ENCODE measurements at regions not wholly inside any gene's neighbourhood (a gene's known extent, or its start where the extent isn't known, plus 50 kb on each side); places are given as distances from the start of the nearest gene placed in this dataset.

DNA sequence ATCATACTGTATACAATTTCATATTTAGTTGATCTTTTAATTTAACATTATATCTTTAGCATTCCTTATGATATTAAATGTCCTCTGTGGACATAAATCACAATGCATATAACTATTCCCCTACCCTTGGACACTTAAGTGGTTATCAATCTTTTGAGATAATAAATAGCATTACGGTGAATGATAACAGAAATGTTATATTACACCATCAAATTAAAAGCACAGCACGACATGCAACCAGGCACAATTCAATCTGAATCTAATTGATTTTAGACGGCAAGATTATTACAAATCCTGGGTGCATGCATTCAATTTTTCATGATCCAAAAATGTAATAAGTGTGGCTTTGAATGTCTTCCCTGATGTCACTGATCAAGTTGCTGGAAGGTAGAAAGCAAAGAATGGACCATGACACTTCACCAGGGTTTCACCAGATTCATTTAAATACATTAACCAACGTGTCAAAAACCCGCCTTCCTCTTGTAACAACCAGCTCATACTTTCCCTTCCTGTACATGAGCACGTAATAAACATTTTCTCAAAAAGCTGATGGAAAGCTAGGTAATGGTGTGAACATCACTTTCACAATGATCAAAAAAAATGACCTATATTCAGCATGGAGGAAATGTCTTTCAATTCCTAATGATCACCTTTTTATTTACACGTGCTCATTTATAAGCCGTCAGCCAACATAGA is 513.7 kb upstream of the ID2 start:
- no peaks in the 10 kb centered on the region for H3K4me1 ChIP-seq

DNA sequence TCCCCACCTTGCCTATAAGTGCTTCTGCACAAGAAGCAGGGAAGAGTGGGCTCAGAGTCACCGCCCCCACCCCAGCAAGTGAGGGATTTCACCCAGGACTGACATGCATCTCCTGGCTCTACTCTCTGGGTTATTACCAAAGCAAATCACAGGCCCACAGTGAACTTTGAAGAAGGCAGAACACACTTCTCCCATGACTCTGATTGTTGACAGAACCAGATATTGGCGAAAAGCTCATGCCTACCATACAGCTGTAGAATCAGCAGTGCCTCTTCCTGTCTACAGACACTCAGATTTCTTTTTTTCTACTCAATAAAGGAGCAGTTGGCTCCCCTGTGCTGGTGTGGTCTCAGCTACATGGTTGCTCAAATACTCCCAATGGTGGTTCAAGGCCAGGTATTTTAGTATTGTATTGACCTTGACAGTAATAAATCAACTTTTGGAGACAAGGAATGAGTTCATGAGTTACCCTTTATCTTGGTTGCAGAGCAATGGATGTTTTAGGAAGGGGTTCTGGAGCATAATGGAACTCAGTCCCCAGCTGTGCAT is 512.9 kb upstream of the ID2 start:
- no peaks in the 10 kb centered on the region for H3F3A ChIP-seq (ENCODE audit: low read depth)
- H3K27me3 Mint-ChIP-seq (ENCODE audit: insufficient read depth, low read depth), result peaks cover 2% of the 10 kb centered on the region
- H3K4me3 ChIP-seq, result no peak overlapping the region
- no peak overlapping the region for H3K9ac ChIP-seq
- H3K4me3 Mint-ChIP-seq, result no peak overlapping the region
- H3K9me3 ChIP-seq (ENCODE audit: low read depth), result no peaks in the 10 kb centered on the region
- no peaks in the 10 kb centered on the region for H3K36me3 ChIP-seq
- H3K27ac ChIP-seq, result no peak overlapping the region
- no peaks in the 10 kb centered on the region for H3K4me1 ChIP-seq
- no peaks in the 10 kb centered on the region for H3K27me3 ChIP-seq
- no peaks in the 10 kb centered on the region for H3K9me3 Mint-ChIP-seq
- peaks cover 21% of the 10 kb centered on the region for H3K4me1 Mint-ChIP-seq
- no peak overlapping the region for H3K27ac Mint-ChIP-seq
- no peaks in the 10 kb centered on the region for H3K36me3 Mint-ChIP-seq
- H2AFZ ChIP-seq (replicated peaks), result no peak overlapping the region
- no peaks in the 10 kb centered on the region for H3K79me2 ChIP-seq (ENCODE audit: low read depth)
- DNase-seq (ENCODE audit: low spot score), result no peak
- H4K20me1 ChIP-seq (ENCODE audit: low read depth), result no peaks in the 10 kb centered on the region
- TF ChIP-seq EZH2 (IDR thresholded peaks at IDR 0.05), result no peak
- TF ChIP-seq EZH2phosphoT487 (IDR thresholded peaks at IDR 0.05), result no peak
- TF ChIP-seq, protein P1, sequence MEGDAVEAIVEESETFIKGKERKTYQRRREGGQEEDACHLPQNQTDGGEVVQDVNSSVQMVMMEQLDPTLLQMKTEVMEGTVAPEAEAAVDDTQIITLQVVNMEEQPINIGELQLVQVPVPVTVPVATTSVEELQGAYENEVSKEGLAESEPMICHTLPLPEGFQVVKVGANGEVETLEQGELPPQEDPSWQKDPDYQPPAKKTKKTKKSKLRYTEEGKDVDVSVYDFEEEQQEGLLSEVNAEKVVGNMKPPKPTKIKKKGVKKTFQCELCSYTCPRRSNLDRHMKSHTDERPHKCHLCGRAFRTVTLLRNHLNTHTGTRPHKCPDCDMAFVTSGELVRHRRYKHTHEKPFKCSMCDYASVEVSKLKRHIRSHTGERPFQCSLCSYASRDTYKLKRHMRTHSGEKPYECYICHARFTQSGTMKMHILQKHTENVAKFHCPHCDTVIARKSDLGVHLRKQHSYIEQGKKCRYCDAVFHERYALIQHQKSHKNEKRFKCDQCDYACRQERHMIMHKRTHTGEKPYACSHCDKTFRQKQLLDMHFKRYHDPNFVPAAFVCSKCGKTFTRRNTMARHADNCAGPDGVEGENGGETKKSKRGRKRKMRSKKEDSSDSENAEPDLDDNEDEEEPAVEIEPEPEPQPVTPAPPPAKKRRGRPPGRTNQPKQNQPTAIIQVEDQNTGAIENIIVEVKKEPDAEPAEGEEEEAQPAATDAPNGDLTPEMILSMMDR (IDR thresholded peaks at IDR 0.05), result no peak
- no peak overlapping the region for H3K4me2 ChIP-seq

More for the DNA sequence above, 513.7 kb upstream of the ID2 start:
- no peaks in the 10 kb centered on the region for H3K36me3 ChIP-seq
- no peaks in the 10 kb centered on the region for H4K20me1 ChIP-seq (ENCODE audit: low read depth)
- Mint-ChIP-seq H3K9me3 (no peaks in the 10 kb centered on the region), H3K4me3 (no peak overlapping the region), H3K27ac (no peak overlapping the region), H3K27me3 (ENCODE audit: insufficient read depth, low read depth) (no peaks in the 10 kb centered on the region), H3K4me1 (peaks cover 24% of the 10 kb centered on the region), H3K36me3 (no peaks in the 10 kb centered on the region)
- H3K79me2 ChIP-seq (ENCODE audit: low read depth), result no peaks in the 10 kb centered on the region
- no peak for DNase-seq (ENCODE audit: low spot score)
- TF ChIP-seq EZH2phosphoT487 (IDR thresholded peaks at IDR 0.05) (no peak), EZH2 (IDR thresholded peaks at IDR 0.05) (no peak)
- TF ChIP-seq, protein P1 (IDR thresholded peaks at IDR 0.05), result no peak
- no peak overlapping the region for H2AFZ ChIP-seq (replicated peaks)
- H3K4me3 ChIP-seq, result no peak overlapping the region
- no peaks in the 10 kb centered on the region for H3K27me3 ChIP-seq
- H3F3A ChIP-seq (ENCODE audit: low read depth), result no peaks in the 10 kb centered on the region
- H3K27ac ChIP-seq, result no peak overlapping the region
- H3K9ac ChIP-seq, result no peak overlapping the region
- H3K4me2 ChIP-seq, result no peak overlapping the region
- no peaks in the 10 kb centered on the region for H3K9me3 ChIP-seq (ENCODE audit: low read depth)

- Histone ChIP-seq H3K4me1 (no peaks in the 10 kb centered on the region), H3K4me3 (no peak overlapping the region), H4K20me1 (ENCODE audit: low read depth) (no peaks in the 10 kb centered on the region), H3K9me3 (ENCODE audit: low read depth) (no peaks in the 10 kb centered on the region), H3F3A (ENCODE audit: low read depth) (no peaks in the 10 kb centered on the region), H3K27ac (no peak overlapping the region), H3K79me2 (ENCODE audit: low read depth) (no peaks in the 10 kb centered on the region), H3K36me3 (no peaks in the 10 kb centered on the region), H3K4me2 (no peak overlapping the region), H3K9ac (no peak overlapping the region), H3K27me3 (no peaks in the 10 kb centered on the region), H2AFZ (replicated peaks) (no peak overlapping the region)
- Mint-ChIP-seq H3K27me3 (ENCODE audit: insufficient read depth, low read depth) (peaks cover 2% of the 10 kb centered on the region), H3K27ac (no peak overlapping the region), H3K4me1 (peaks cover 21% of the 10 kb centered on the region), H3K4me3 (no peak overlapping the region), H3K9me3 (no peaks in the 10 kb centered on the region), H3K36me3 (no peaks in the 10 kb centered on the region)
- TF ChIP-seq, protein P1 (IDR thresholded peaks at IDR 0.05), result no peak
- TF ChIP-seq EZH2 (IDR thresholded peaks at IDR 0.05) (no peak), EZH2phosphoT487 (IDR thresholded peaks at IDR 0.05) (no peak)
- no peak for DNase-seq (ENCODE audit: low spot score)
Measured at GRCh38 chr2:8169443-8169842, 512.4 kb upstream of the ID2 start.
